Activated naive CD4-positive, alpha-beta T cell treated with anti-CD3 and anti-CD28 coated beads for 36 hours (primary cell): ENCODE measurements at regions not wholly inside any gene's neighbourhood (a gene's known extent, or its start where the extent isn't known, plus 50 kb on each side); places are given as distances from the start of the nearest gene placed in this dataset.
A peak's percentile ranks its signal among the peaks of the same experiment; 100 is the strongest.

Source experiments
- CTCF ChIA-PET: fragments of 350-600 bp; sonication (Branson Sonifier 250); formaldehyde crosslinking; loops from one replicate; lab custom pipeline; 2021; ENCODE audit warnings: antibody characterized with exemption; lab: Charles Lee
- DNase-seq: peaks from one replicate; pipeline ENCODE4 v3.0.0-alpha.2; 2020
- H3K27ac Mint-ChIP-seq: one replicate; pipeline ENCODE4 v1.8.0; 2021; ENCODE audit warnings: mild to moderate bottlenecking, mixed read lengths
- H3K27me3 Mint-ChIP-seq: one replicate; pipeline ENCODE4 v1.8.0; 2021; ENCODE audit warnings: low read depth, mixed read lengths
- H3K36me3 Mint-ChIP-seq: one replicate; pipeline ENCODE4 v1.8.0; 2021; ENCODE audit warnings: low read depth, mixed read lengths
- H3K4me1 Mint-ChIP-seq: one replicate; pipeline ENCODE4 v1.8.0; 2021; ENCODE audit warnings: low read depth, mixed read lengths
- H3K4me3 Mint-ChIP-seq: one replicate; pipeline ENCODE4 v1.8.0; 2021; ENCODE audit warnings: mild to moderate bottlenecking, moderate library complexity, mixed read lengths
- H3K9me3 Mint-ChIP-seq: one replicate; pipeline ENCODE4 v1.8.0; 2021; ENCODE audit warnings: mixed read lengths
- intact Hi-C: fragments of 100-400 bp; cut with micrococcal nuclease; formaldehyde crosslinking; loops from one replicate; pipeline ENCODE4 v1.15.1; 2023

DNA sequence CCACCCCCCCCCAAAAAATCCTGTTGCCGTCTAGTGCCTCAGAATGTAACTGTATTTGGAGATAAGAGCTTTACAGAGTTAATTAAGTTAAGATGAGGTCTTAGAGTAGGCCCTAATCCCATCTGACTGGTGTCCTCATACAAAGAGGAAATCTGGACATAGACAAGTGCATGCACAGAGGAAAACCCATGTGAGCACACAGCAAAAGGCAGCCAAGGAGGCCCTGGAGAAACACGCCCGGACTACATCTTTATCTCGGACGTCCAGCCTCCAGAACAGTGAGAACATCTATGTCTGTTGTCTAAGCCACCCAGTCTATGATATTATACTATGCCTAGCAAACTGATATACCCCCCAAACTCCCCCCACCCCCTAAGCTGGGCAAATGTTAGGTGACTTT is 193.8 kb downstream of the KATNAL1 start:
- Mint-ChIP-seq H3K4me3 (no peak overlapping the region), H3K27me3 (no peaks in the 10 kb centered on the region), H3K9me3 (no peaks in the 10 kb centered on the region), H3K4me1 (peaks cover 28% of the 10 kb centered on the region), H3K36me3 (no peaks in the 10 kb centered on the region), H3K27ac (no peak overlapping the region)
- CTCF ChIA-PET = interaction anchor here (0.9 to 8.2 kb wide), 14 partner anchors 15 to 556 kb away, joined by 3 to 143 read pairs (median 5); partner anchors contain the start of gene UBL3
- intact Hi-C loops = loop anchor here (1.0 to 5.0 kb wide), 6 partner anchors 178 to 605 kb away; partner anchors contain the start of gene UBL3
- no peak for DNase-seq

- DNase-seq = peak; percentile 89
- CTCF ChIA-PET = interaction anchor here (0.6 to 8.2 kb wide), 27 partner anchors 9 to 516 kb away, joined by 3 to 143 read pairs (median 4); partner anchors contain the start of gene UBL3
- no peaks in the 10 kb centered on the region for H3K27me3 Mint-ChIP-seq
- no peaks in the 10 kb centered on the region for H3K9me3 Mint-ChIP-seq
- intact Hi-C loops = loop anchor here (1.0 to 5.0 kb wide), 6 partner anchors 178 to 605 kb away; partner anchors contain the start of gene UBL3
- no peak overlapping the region for H3K27ac Mint-ChIP-seq
- peak overlapping the region; percentile 58 for H3K4me3 Mint-ChIP-seq
- peaks cover 25% of the 10 kb centered on the region for H3K4me1 Mint-ChIP-seq
- no peaks in the 10 kb centered on the region for H3K36me3 Mint-ChIP-seq
Observed at GRCh38 chr13:30112602-30113435, 194.5 kb downstream of the KATNAL1 start.

GRCh38 chr13:30111810-30112209 is 195.5 kb downstream of the KATNAL1 start:
- Mint-ChIP-seq H3K36me3 (no peaks in the 10 kb centered on the region), H3K27ac (no peak overlapping the region), H3K9me3 (no peaks in the 10 kb centered on the region), H3K27me3 (no peaks in the 10 kb centered on the region), H3K4me1 (peaks cover 25% of the 10 kb centered on the region), H3K4me3 (no peak overlapping the region)
- CTCF ChIA-PET = interaction anchor here (0.6 to 8.2 kb wide), 19 partner anchors 8 to 431 kb away, joined by 3 to 143 read pairs (median 5); partner anchors contain the start of gene UBL3
- DNase-seq = no peak
- intact Hi-C loops = loop anchor here (5.0 kb wide), 1 partner anchor 405 kb away; no protein-coding TSS in a partner anchor

DNA sequence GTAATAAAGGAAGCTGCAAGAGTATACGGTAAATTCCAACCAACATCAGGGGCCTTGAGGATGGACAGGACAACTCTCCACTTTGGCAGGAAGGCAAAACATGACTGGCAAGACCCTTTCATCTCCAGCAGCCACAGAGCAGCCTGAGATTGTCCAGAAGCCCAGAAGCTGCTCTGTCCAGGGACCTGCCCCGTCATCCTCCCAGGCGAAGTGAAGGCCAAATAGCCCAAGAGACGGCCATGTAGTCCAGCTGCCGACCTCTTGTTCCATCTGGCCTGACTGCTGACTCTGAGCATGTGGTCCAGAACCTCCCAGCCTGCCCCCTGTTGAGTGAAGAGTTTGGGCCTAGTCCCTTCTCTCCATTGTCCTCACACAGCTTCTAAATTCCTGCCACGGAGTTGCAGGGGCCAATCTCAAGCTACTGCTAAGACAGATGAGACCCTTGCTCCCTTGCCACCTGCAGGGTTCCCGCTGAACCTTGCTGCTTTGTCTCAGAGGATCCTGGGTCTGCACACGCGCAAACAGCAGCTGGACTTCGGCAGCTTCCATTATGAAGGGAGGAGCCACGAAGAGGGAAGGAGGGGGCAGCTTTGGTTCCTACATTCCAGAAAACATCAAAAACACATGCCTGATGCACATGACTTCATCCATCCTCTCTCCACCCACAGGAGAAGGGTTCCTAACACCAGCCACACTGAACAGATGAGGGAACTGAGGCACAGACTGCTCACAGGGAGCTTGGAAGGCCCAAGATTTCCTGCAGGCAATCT is 196.9 kb downstream of the KATNAL1 start:
- Mint-ChIP-seq H3K9me3 (no peaks in the 10 kb centered on the region), H3K4me3 (no peak overlapping the region), H3K36me3 (no peaks in the 10 kb centered on the region), H3K27ac (no peak overlapping the region), H3K4me1 (peaks cover 20% of the 10 kb centered on the region), H3K27me3 (no peaks in the 10 kb centered on the region)
- CTCF ChIA-PET = interaction anchor here (1.0 to 8.2 kb wide), 6 partner anchors 11 to 347 kb away, joined by 3 to 143 read pairs (median 23); partner anchors contain the start of gene UBL3
- DNase-seq = no peak
- intact Hi-C loops = loop anchor here (5.0 kb wide), 1 partner anchor 403 kb away; no protein-coding TSS in a partner anchor

DNA sequence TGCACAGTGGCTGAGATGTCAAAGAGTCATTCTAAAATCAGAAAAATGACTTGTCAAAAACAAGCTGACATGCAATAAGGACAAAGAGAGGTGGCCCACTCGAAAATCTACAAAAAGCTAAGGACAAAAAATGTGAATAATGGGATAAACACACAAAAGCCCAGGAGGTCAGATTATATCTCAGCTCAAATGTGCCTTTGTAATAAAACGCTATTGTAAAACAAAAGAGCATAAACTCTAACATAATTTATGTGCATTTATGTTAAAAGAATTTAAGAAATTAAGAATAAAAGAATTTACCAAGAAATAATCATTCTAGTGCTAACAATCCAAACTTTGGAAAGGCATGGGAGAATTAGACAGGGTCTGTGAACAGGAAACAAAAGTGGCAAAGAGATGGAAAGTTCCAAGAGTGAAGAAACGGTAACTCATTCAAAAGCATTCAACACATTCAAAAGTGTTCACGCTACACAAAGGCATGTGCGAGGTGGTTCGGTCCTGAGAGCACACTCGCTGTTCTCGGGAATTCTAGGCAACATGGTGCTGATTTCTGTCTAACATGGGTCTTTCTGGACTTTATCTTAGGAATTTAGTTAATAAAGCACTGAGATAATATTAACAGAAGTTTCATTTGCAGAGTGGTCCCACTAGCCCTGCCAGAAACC is 197.7 kb downstream of the KATNAL1 start:
- H3K27ac Mint-ChIP-seq = no peak overlapping the region

GRCh38 chr13:30108913-30109237 is 198.5 kb downstream of the KATNAL1 start:
- Mint-ChIP-seq H3K27ac (no peak overlapping the region), H3K27me3 (no peaks in the 10 kb centered on the region), H3K4me1 (peaks cover 13% of the 10 kb centered on the region), H3K36me3 (no peaks in the 10 kb centered on the region), H3K9me3 (no peaks in the 10 kb centered on the region), H3K4me3 (no peak overlapping the region)
- no peak for DNase-seq
- CTCF ChIA-PET = interaction anchor here (8.2 kb wide), 1 partner anchor 263 kb away, joined by 60 read pairs; no protein-coding TSS in a partner anchor
- intact Hi-C loops = no loop called here

More for the DNA sequence above, 197.7 kb downstream of the KATNAL1 start:
- Mint-ChIP-seq H3K9me3 (no peaks in the 10 kb centered on the region), H3K27me3 (no peaks in the 10 kb centered on the region), H3K4me1 (peaks cover 17% of the 10 kb centered on the region), H3K36me3 (no peaks in the 10 kb centered on the region), H3K4me3 (no peak overlapping the region)
- intact Hi-C loops = loop anchor here (5.0 kb wide), 1 partner anchor 402 kb away; no protein-coding TSS in a partner anchor
- CTCF ChIA-PET = interaction anchor here (0.6 to 8.2 kb wide), 3 partner anchors 264 to 422 kb away, joined by 3 to 143 read pairs (median 60); no protein-coding TSS in a partner anchor
- no peak for DNase-seq

DNA sequence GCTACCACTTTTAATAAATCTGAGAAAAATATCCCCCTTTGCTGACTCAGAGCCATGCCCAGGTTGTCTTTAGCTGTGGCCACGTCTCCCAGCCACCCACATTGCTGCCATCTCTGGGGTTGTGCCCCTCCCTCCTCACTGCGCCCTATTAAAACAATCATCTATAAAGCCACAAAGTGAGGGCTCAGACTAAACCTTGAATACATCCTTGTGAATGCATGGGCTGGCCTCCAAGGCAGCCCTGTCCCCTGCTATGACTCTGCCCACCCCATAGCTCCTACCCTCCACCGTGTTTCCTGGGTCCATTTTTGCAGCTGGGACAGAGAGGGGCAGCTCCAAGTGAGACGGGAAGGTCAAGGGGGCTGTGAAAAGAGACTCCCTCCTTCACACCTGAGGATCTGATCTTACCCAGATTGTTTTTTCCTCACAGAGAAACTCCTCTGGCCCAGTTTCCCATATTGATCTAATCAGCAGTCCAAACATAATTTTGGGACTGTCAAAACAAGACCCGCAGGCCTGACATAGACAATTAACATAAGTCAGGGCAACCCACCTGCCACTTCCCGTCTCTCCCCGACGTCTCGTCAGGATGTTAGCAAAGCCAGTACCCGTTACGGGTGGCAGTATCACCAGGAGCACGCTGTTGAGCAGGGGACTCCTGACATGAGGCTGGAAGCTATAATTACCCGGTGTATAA is 199.0 kb downstream of the KATNAL1 start:
- no peak for DNase-seq
- Mint-ChIP-seq H3K36me3 (no peaks in the 10 kb centered on the region), H3K4me3 (no peak overlapping the region), H3K27me3 (no peaks in the 10 kb centered on the region), H3K4me1 (peaks cover 13% of the 10 kb centered on the region), H3K9me3 (no peaks in the 10 kb centered on the region), H3K27ac (no peak overlapping the region)
- intact Hi-C loops = no loop called here
- CTCF ChIA-PET = interaction anchor here (8.2 kb wide), 1 partner anchor 262 kb away, joined by 60 read pairs; no protein-coding TSS in a partner anchor

- intact Hi-C loops = no loop called here
- no peaks in the 10 kb centered on the region for H3K36me3 Mint-ChIP-seq
Observed at GRCh38 chr13:30107521-30108136, 199.7 kb downstream of the KATNAL1 start.

GRCh38 chr13:30107121-30107520 is 200.2 kb downstream of the KATNAL1 start:
- CTCF ChIA-PET = no interaction called here
- no peak for DNase-seq
- Mint-ChIP-seq H3K36me3 (no peaks in the 10 kb centered on the region), H3K27ac (no peak overlapping the region), H3K9me3 (no peaks in the 10 kb centered on the region), H3K4me1 (peaks cover 3% of the 10 kb centered on the region), H3K4me3 (no peak overlapping the region), H3K27me3 (no peaks in the 10 kb centered on the region)
- intact Hi-C loops = no loop called here

More at GRCh38 chr13:30107521-30108136, 199.7 kb downstream of the KATNAL1 start:
- CTCF ChIA-PET = no interaction called here
- H3K27me3 Mint-ChIP-seq = no peaks in the 10 kb centered on the region
- no peak overlapping the region for H3K27ac Mint-ChIP-seq
- peaks cover 7% of the 10 kb centered on the region for H3K4me1 Mint-ChIP-seq
- DNase-seq = no peak
- H3K9me3 Mint-ChIP-seq = no peaks in the 10 kb centered on the region
- no peak overlapping the region for H3K4me3 Mint-ChIP-seq

GRCh38 chr13:30105381-30105780 is 202.0 kb downstream of the KATNAL1 start:
- CTCF ChIA-PET = interaction anchor here (1.0 kb wide), 1 partner anchor 335 kb away, joined by 3 read pairs; no protein-coding TSS in a partner anchor
- intact Hi-C loops = no loop called here
- DNase-seq = no peak
- Mint-ChIP-seq H3K27me3 (no peaks in the 10 kb centered on the region), H3K4me1 (no peaks in the 10 kb centered on the region), H3K9me3 (no peaks in the 10 kb centered on the region), H3K27ac (no peak overlapping the region), H3K36me3 (no peaks in the 10 kb centered on the region), H3K4me3 (no peak overlapping the region)
